OCI-LY7 (cell line): ENCODE measurements at regions not wholly inside any gene's neighbourhood (a gene's known extent, or its start where the extent isn't known, plus 50 kb on each side); places are given as distances from the start of the nearest gene placed in this dataset.

Experiments
- BruUV-seq: library from RNA; stranded (reverse); fragments of 400-500 nt; replicated peaks from 2 replicates; lab custom pipeline; 2021; lab: Mats Ljungman, UMichigan
- CTCF ChIA-PET: fragments of 300-600 bp; sonication (Branson Sonifier 250); formaldehyde crosslinking; loops from one replicate; lab custom pipeline; 2022; ENCODE audit warnings: antibody characterized with exemption; ENCODE audit not compliant: unreplicated experiment; lab: Charles Lee
- POLR2A ChIA-PET: fragments of 300-600 bp; sonication (Branson Sonifier 250); formaldehyde crosslinking; loops from one replicate; lab custom pipeline; 2022; ENCODE audit warnings: antibody characterized with exemption; lab: Charles Lee
- DNase-seq: peaks from one replicate; pipeline ENCODE4 v3.0.0-alpha.2; 2015; ENCODE audit warnings: low spot score
- H2AFZ ChIP-seq: fragments of 200-600 bp; sonication (generic), shearing (Covaris generic); 2 replicates; pipeline ENCODE4 v1.6.1; 2014; ENCODE audit warnings: mild to moderate bottlenecking, antibody characterized with exemption, low read length, moderate library complexity
- H3K27ac ChIP-seq: fragments of 200-600 bp; sonication (generic); 2 replicates; pipeline ENCODE4 v1.5.1; 2014; ENCODE audit warnings: mixed run types, low read depth, mild to moderate bottlenecking, moderate library complexity, low read length, inconsistent platforms; ENCODE audit not compliant: poor library complexity, severe bottlenecking
- H3K36me3 ChIP-seq: fragments of 200-600 bp; sonication (generic); 2 replicates; pipeline ENCODE4 v1.6.1; 2014; ENCODE audit warnings: mild to moderate bottlenecking, antibody characterized with exemption, low read length, moderate library complexity, mixed read lengths; ENCODE audit not compliant: insufficient read depth
- H3K4me1 ChIP-seq: fragments of 200-600 bp; sonication (generic); 2 replicates; pipeline ENCODE4 v1.5.1; 2014; ENCODE audit warnings: mild to moderate bottlenecking, low read length; ENCODE audit not compliant: insufficient read depth, poor library complexity, severe bottlenecking
- H3K4me2 ChIP-seq: fragments of 200-600 bp; sonication (generic); 2 replicates; pipeline ENCODE4 v1.6.1; 2014; ENCODE audit warnings: mild to moderate bottlenecking, low read length
- H3K4me3 ChIP-seq: fragments of 200-600 bp; sonication (generic); 2 replicates; pipeline ENCODE4 v1.5.1; 2014; ENCODE audit warnings: mild to moderate bottlenecking, low read depth, low read length; ENCODE audit not compliant: poor library complexity, severe bottlenecking
- H3K79me2 ChIP-seq: fragments of 200-600 bp; sonication (generic); 2 replicates; pipeline ENCODE4 v1.6.1; 2016; ENCODE audit warnings: low read depth, mild to moderate bottlenecking, low read length, moderate library complexity, mixed read lengths; ENCODE audit not compliant: insufficient read depth
- H3K9me2 ChIP-seq: fragments of 200-600 bp; sonication (generic); 2 replicates; pipeline ENCODE4 v1.6.1; 2016; ENCODE audit warnings: mild to moderate bottlenecking, low read length, mixed read lengths; ENCODE audit not compliant: insufficient read depth
- H3K9me3 ChIP-seq: fragments of 200-600 bp; sonication (generic); 2 replicates; pipeline ENCODE4 v1.6.1; 2014; ENCODE audit warnings: mild to moderate bottlenecking, mixed run types, low read length, mixed read lengths
- H4K20me1 ChIP-seq: fragments of 200-600 bp; sonication (generic); 2 replicates; pipeline ENCODE4 v1.6.1; 2014; ENCODE audit warnings: mild to moderate bottlenecking, antibody characterized with exemption, low read length, moderate library complexity, mixed read lengths; ENCODE audit not compliant: insufficient read depth
- EZH2phosphoT487 ChIP-seq: fragments of 200-600 bp; sonication (generic); IDR thresholded peaks from 2 replicates; pipeline ENCODE4 v1.6.1; 2018; ENCODE audit warnings: low read depth, borderline replicate concordance, mild to moderate bottlenecking, mixed run types, antibody characterized with exemption, low read length, moderate library complexity, mixed read lengths
- intact Hi-C: fragments of 100-400 bp; cut with micrococcal nuclease; formaldehyde crosslinking; loops from one replicate; pipeline ENCODE4 v1.10.0; 2022; ENCODE audit not compliant: unreplicated experiment
- TF ChIP-seq, protein P1 (sequence below): fragments of 200-600 bp; sonication (generic); conservative IDR thresholded peaks from 2 replicates; pipeline ENCODE4 v1.5.1; 2014; ENCODE audit warnings: mild to moderate bottlenecking, antibody characterized with exemption, low read length, moderate library complexity, mixed read lengths

GRCh38 chr2:49332415-49332814 is 178.1 kb upstream of the FSHR start:
- TF ChIP-seq EZH2phosphoT487, result no peak
- TF ChIP-seq, protein P1, sequence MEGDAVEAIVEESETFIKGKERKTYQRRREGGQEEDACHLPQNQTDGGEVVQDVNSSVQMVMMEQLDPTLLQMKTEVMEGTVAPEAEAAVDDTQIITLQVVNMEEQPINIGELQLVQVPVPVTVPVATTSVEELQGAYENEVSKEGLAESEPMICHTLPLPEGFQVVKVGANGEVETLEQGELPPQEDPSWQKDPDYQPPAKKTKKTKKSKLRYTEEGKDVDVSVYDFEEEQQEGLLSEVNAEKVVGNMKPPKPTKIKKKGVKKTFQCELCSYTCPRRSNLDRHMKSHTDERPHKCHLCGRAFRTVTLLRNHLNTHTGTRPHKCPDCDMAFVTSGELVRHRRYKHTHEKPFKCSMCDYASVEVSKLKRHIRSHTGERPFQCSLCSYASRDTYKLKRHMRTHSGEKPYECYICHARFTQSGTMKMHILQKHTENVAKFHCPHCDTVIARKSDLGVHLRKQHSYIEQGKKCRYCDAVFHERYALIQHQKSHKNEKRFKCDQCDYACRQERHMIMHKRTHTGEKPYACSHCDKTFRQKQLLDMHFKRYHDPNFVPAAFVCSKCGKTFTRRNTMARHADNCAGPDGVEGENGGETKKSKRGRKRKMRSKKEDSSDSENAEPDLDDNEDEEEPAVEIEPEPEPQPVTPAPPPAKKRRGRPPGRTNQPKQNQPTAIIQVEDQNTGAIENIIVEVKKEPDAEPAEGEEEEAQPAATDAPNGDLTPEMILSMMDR, result no peak
- Histone ChIP-seq H3K27ac (no peak overlapping the region), H3K79me2 (no peaks in the 10 kb centered on the region), H3K9me3 (no peaks in the 10 kb centered on the region), H3K36me3 (no peaks in the 10 kb centered on the region), H3K4me2 (no peak overlapping the region), H3K4me1 (no peaks in the 10 kb centered on the region), H4K20me1 (no peaks in the 10 kb centered on the region), H3K4me3 (no peak overlapping the region), H3K9me2 (no peaks in the 10 kb centered on the region), H2AFZ (no peak overlapping the region)
- no TSS peak for BruUV-seq
- CTCF ChIA-PET, result no interaction called here
- no peak for DNase-seq
- intact Hi-C loops, result no loop called here
- POLR2A ChIA-PET, result no interaction called here

GRCh38 chr2:49318531-49318930 is 164.2 kb upstream of the FSHR start:
- no peak for TF ChIP-seq EZH2phosphoT487
- TF ChIP-seq, protein P1, result no peak
- no peak for DNase-seq
- Histone ChIP-seq H3K9me3 (no peaks in the 10 kb centered on the region), H2AFZ (no peak overlapping the region), H3K36me3 (no peaks in the 10 kb centered on the region), H3K79me2 (no peaks in the 10 kb centered on the region), H3K4me1 (no peaks in the 10 kb centered on the region), H4K20me1 (no peaks in the 10 kb centered on the region), H3K27ac (no peak overlapping the region), H3K9me2 (no peaks in the 10 kb centered on the region), H3K4me2 (no peak overlapping the region), H3K4me3 (no peak overlapping the region)
- intact Hi-C loops, result no loop called here
- ChIA-PET POLR2A (interaction anchor here (0.7 to 1.5 kb wide), 2 partner anchors 28 to 30 kb away, joined by 3 to 4 read pairs; no protein-coding TSS in a partner anchor), CTCF (no interaction called here)
- BruUV-seq, result no TSS peak

DNA sequence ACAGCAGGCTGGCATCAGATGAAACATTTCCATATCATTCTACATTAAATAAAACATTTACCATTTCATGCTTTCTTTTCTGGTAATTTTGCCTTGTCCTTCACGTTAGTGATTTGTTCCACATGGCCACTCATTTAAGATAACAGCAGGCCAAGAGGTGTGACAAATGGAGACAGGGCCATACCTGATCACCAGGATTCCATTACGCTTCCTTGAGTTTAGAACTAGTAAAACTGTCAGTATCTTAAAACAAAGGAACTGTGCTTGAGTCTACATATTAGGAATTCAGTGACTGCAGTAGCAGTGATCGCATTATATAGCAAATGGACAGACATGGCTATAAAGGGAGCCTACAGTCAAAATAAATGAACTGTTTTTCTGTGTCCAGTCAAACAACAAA is 155.1 kb upstream of the FSHR start:
- CTCF ChIA-PET, result no interaction called here
- Histone ChIP-seq H2AFZ (no peak overlapping the region), H3K36me3 (no peaks in the 10 kb centered on the region), H3K4me2 (no peak overlapping the region), H3K4me3 (no peak overlapping the region), H3K27ac (no peak overlapping the region), H3K4me1 (no peaks in the 10 kb centered on the region), H3K9me3 (no peaks in the 10 kb centered on the region), H3K9me2 (no peaks in the 10 kb centered on the region), H4K20me1 (no peaks in the 10 kb centered on the region), H3K79me2 (no peaks in the 10 kb centered on the region)
- no peak for TF ChIP-seq EZH2phosphoT487
- TF ChIP-seq, protein P1, result no peak
- BruUV-seq, result no TSS peak
- intact Hi-C loops, result no loop called here
- POLR2A ChIA-PET, result no interaction called here
- DNase-seq, result no peak
